Tibial artery (tissue), 4 donors: ENCODE measurements at regions not wholly inside any gene's neighbourhood (a gene's known extent, or its start where the extent isn't known, plus 50 kb on each side); places are given as distances from the start of the nearest gene placed in this dataset.
"Not testable (repeated sequence)": the region's sequence is repeated elsewhere in the genome, so short reads cannot be mapped to it uniquely, and the experiment has no call there.

ENCODE experiments used
- DNase-seq, 2 donors: peaks; one replicate each; pipeline ENCODE4 v3.0.0-alpha.2; 2019
- H3K27ac ChIP-seq, 2 donors: fragments of 200-600 bp; sonication (generic) in 1 of 2; 1 replicate in 1 of 2; 2 replicates in 1 of 2; pipeline ENCODE4 v1.5.1; 2018 to 2019; ENCODE audit warnings: mild to moderate bottlenecking in 1 of 2
- H3K27me3 ChIP-seq, 2 donors: fragments of 200-600 bp; sonication (generic) in 1 of 2; one replicate each; pipeline versions ENCODE4 v1.5.1 to v1.6.0; 2016 to 2019
- H3K36me3 ChIP-seq, 3 donors: fragments of 200-600 bp; sonication (generic) in 2 of 3; one replicate each; pipeline ENCODE4 v1.5.1; 2016 to 2019; ENCODE audit warnings: mild to moderate bottlenecking in 2 of 3
- H3K4me1 ChIP-seq, 4 donors: fragments of 200-600 bp; sonication (generic) in 2 of 4; 1 replicate in 3 of 4; 2 replicates in 1 of 4; pipeline ENCODE4 v1.5.1; 2016 to 2019
- H3K4me3 ChIP-seq, 2 donors: fragments of 200-600 bp; sonication (generic) in 1 of 2; 1 replicate in 1 of 2; 2 replicates in 1 of 2; pipeline ENCODE4 v1.5.1; 2018 to 2019; ENCODE audit warnings: mild to moderate bottlenecking in 2 of 2
- H3K9me3 ChIP-seq, 3 donors: fragments of 200-600 bp; sonication (generic) in 1 of 3; one replicate each; pipeline ENCODE4 v1.5.1; 2016 to 2019
- CTCF ChIP-seq, 2 experiments: fragments of 200-600 bp in 1 of 2; fragments of 450-650 bp in 1 of 2; IDR thresholded peaks; one replicate each; pipeline ENCODE4 v1.5.1; 2017 to 2019; ENCODE audit warnings: antibody characterized with exemption in 2 of 2, mild to moderate bottlenecking in 1 of 2, moderate library complexity in 1 of 2
- intact Hi-C: fragments of 100-400 bp; cut with DNase I; formaldehyde crosslinking; loops from one replicate; pipeline ENCODE4 v1.15.0; 2023; ENCODE audit warnings: low total_unique reads

GRCh38 chr7:19520392-19520791, 188.4 kb downstream of the POLR1F start:
- intact Hi-C loops: no loop called here
- Histone ChIP-seq H3K4me1 (no peaks in the 10 kb centered on the region), H3K9me3 (no peaks in the 10 kb centered on the region), H3K4me3 (no peak overlapping the region), H3K36me3 (no peaks in the 10 kb centered on the region), H3K27me3 (no peaks in the 10 kb centered on the region), H3K27ac (no peak overlapping the region)
- no peak for TF ChIP-seq CTCF (IDR thresholded peaks at IDR 0.05)
- DNase-seq: no peak

- Histone ChIP-seq H3K9me3 (no peaks in the 10 kb centered on the region), H3K4me3 (no peak overlapping the region), H3K36me3 (no peaks in the 10 kb centered on the region), H3K4me1 (no peaks in the 10 kb centered on the region), H3K27me3 (no peaks in the 10 kb centered on the region), H3K27ac (no peak overlapping the region)
- TF ChIP-seq CTCF (IDR thresholded peaks at IDR 0.05): no peak
- no peak for DNase-seq
- intact Hi-C loops: no loop called here
These were observed 189.3 kb downstream of the POLR1F start for GRCh38 chr7:19519443-19520021.

- H3K27me3 ChIP-seq: not testable (repeated sequence)
These were observed 191.3 kb downstream of the POLR1F start for GRCh38 chr7:19517546-19517945.

GRCh38 chr7:19508821-19509220, 200.0 kb downstream of the POLR1F start:
- H3K27ac ChIP-seq: no peak overlapping the region
- no peaks in the 10 kb centered on the region for H3K36me3 ChIP-seq
- no peak overlapping the region for H3K4me3 ChIP-seq
- no peak for TF ChIP-seq CTCF (IDR thresholded peaks at IDR 0.05)
- intact Hi-C loops: no loop called here
- no peaks in the 10 kb centered on the region for H3K27me3 ChIP-seq
- H3K9me3 ChIP-seq: no peaks in the 10 kb centered on the region
- no peaks in the 10 kb centered on the region for H3K4me1 ChIP-seq
- no peak for DNase-seq

More at GRCh38 chr7:19517546-19517945, 191.3 kb downstream of the POLR1F start:
- H3K27ac ChIP-seq, H3K36me3 ChIP-seq, H3K4me3 ChIP-seq, H3K4me1 ChIP-seq, intact Hi-C loops, H3K9me3 ChIP-seq, DNase-seq: not testable (repeated sequence)

- Histone ChIP-seq H3K27ac (no peak overlapping the region), H3K36me3 (no peaks in the 10 kb centered on the region), H3K4me3 (no peak overlapping the region), H3K4me1 (no peaks in the 10 kb centered on the region), H3K9me3 (no peaks in the 10 kb centered on the region), H3K27me3 (no peaks in the 10 kb centered on the region)
- DNase-seq: no peak
- TF ChIP-seq CTCF (IDR thresholded peaks at IDR 0.05): no peak
- intact Hi-C loops: no loop called here
These were observed 200.7 kb downstream of the POLR1F start for GRCh38 chr7:19508124-19508523.

- no peak overlapping the region for H3K27ac ChIP-seq
- no peaks in the 10 kb centered on the region for H3K27me3 ChIP-seq
- H3K4me1 ChIP-seq: no peaks in the 10 kb centered on the region
- H3K4me3 ChIP-seq: no peak overlapping the region
- H3K36me3 ChIP-seq: no peaks in the 10 kb centered on the region
- H3K9me3 ChIP-seq: no peaks in the 10 kb centered on the region
- peak; percentile 35 to 46 for TF ChIP-seq CTCF (IDR thresholded peaks at IDR 0.05)
- no peak for DNase-seq
- intact Hi-C loops: no loop called here
These were observed 216.9 kb downstream of the POLR1F start for GRCh38 chr7:19491821-19492452.
